HG03025 (cell line): ENCODE measurements at regions not wholly inside any gene's neighbourhood (a gene's known extent, or its start where the extent isn't known, plus 50 kb on each side); places are given as distances from the start of the nearest gene placed in this dataset.
"Not testable (repeated sequence)": the region's sequence is repeated elsewhere in the genome, so short reads cannot be mapped to it uniquely, and the experiment has no call there.

Source experiments
- ATAC-seq: cut with Tn5 transposase; IDR thresholded peaks from one replicate; pipeline ENCODE4 v1.9.1; 2021; ENCODE audit warnings: mild to moderate bottlenecking, moderate library complexity; ENCODE audit not compliant: unreplicated experiment, low FRiP score

GRCh38 chr11:97461044-97461880 lies 1071.4 kb downstream of the JRKL start:
- no peak for ATAC-seq

DNA sequence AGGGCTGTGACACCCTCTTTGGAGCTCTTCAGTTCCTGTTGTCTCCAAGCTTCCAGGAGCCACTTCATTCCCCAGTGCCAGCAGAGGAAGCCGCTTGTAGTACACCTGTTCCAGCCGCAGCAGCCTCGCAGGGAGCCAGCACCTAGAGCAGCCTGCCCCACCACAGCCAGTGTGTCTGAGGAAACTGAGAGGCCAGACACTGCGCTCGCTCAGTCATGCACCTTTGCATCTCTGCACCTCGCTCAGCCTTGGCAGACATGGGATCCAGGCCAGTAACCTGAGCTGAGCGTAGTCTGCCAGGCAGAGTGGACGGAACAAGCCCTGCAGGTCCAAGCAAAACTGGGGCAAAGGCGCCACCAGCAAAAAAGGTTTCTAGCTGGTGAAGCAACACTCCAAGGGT lies 1072.1 kb downstream of the JRKL start:
- ATAC-seq = no peak

- ATAC-seq = no peak
Measured at GRCh38 chr11:97463891-97464290, 1074.1 kb downstream of the JRKL start.

- ATAC-seq = no peak
Measured at GRCh38 chr11:97471480-97471879, 1081.7 kb downstream of the JRKL start.

- no peak for ATAC-seq
Measured at GRCh38 chr11:97487387-97487786, 1097.6 kb downstream of the JRKL start.

DNA sequence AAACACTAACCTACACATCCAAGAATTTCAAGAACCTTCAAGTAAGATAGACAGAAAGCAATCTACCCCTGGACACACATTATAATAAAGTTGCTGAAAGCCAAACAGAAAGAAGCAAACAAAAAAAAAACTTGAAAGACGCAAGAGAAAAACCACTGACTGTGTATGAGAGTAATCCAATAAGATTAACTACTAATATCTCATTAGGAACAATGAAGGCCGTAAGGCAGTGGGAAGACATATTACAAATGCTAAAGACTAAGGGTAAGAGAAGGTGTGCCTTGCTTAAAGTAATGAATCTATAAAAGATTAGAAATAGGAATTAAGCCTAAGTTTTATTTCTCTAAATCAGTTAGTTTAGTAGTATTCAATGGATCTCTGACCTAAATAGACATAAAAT lies 1109.1 kb downstream of the JRKL start:
- no peak for ATAC-seq

DNA sequence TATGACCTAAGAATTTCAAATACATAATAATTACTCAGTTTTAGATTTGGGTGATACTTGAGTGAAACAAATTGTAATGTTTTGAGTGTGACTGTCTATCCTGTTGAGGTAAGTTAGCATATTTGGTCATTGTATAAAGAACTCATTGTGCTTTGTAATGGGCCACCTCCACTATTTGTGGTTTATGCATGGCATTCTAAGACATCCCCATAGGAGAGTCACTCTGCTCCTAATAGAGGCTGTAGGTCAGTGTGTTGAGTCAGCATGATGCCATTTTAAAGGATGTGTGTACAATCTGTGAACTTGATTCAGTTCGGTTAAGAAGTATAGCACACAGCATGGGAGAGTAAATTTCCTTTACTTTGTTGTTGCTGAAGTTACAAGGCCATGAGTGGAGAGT lies 1112.4 kb downstream of the JRKL start:
- no peak for ATAC-seq

GRCh38 chr11:97506076-97506759 lies 1116.4 kb downstream of the JRKL start:
- ATAC-seq = no peak

DNA sequence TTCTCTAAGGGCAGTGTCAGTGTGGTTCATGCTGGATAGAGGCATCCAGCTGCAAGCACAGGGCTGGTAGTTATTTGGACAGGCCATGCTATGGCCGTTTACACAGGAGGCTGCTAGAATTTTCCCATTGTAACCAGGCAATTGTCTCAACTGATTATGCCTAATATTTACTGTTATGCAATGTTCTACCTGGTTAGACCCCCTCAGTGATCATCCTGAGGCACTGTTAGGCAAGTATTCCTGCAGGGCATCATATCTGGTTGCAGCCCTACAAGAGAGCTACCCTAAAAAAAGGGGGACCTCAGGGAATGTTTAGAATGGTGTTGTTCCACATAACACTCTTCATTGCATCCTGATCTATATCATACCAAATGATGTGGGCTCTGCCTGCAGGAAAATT lies 1124.6 kb downstream of the JRKL start:
- no peak for ATAC-seq

DNA sequence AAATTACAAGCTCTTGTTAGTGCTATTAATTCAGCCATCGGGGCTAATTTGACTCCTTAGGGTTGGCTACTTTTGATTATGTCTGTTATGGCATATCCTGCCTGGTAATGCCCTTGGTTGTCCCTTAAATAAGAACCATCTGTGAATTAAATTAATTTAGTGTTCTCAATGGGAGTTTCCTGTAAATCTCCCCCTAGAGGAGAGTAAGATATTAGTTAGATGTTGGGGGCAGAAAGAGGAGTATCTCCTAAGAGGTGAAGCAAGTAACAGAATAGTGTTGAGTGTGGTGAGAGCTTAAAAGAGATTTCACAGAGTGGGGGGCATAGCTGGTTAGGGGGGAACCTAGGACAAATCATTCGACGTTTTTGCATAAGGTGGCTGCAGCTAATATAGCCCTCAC lies 1126.9 kb downstream of the JRKL start:
- ATAC-seq = no peak

GRCh38 chr11:97525273-97525672 lies 1135.5 kb downstream of the JRKL start:
- ATAC-seq = no peak

DNA sequence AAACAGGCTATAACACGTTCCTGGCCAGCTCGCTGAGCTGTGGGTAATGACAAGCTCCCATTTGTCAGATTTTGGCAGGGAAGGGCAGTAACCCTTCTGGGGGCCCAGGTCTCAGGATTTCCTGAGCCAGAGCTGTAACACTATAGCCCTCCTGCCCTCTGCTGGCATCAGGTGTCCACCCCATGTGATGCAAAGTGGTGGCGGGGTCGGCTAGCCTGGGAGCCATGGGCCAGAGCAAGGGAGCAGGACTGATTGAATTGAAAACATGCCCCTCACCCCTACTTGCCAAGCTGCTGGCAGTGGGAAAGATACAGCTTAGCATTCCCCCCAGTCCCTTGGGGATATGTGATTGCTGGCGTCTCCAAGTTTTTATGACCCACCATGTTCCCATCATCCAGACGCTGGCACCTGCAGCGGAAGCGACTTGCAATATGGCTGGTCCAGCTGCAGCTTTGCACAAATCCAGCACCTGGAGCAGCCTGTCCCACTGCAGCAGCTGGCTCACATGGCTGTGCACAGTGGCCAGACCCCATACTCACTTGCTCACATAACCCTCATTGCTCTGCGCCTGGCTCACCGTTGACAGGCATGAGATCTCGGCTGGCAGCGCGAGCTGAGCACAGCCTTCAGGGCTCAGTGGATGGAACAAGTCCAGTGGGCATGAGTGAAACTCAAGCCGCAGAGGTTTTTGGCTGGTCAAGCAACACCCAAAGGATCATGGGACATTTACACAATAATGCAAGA lies 1147.8 kb downstream of the JRKL start:
- no peak for ATAC-seq

DNA sequence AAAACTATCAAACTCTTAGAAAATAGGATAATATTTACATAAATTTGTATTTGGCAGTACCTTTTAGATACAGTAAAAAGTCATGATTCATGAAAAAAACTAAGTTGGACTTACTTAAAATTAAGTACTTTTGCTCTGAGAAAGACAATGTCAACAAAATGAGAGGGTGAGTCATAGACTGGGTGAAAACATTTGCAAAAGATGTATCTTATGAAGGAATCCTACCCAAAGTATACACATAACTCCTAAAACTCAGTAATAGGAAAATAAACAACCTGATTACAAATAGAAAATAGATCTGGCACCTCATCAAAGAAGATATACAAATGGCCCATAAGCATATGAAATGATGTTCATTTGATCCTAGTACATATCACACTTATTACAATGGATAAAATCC lies 1154.6 kb downstream of the JRKL start:
- ATAC-seq = no peak

DNA sequence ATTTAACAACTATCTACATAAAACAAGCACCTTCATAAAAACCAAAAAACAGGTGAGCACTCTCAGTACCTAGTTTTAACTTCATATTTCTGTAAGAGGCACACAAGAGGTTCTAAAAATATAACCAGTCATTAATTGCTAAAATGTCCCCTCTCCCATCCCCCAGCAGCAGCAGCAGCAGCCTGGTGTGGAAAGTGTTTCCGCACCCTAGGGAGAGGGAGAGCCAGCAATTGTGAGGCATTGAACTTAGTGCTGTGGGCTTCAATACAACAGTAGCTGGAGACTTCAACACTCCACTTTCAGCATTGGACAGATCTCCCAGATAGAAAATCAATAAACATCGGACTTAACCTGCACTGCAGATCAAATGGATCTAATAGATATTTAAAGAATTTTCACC lies 1158.5 kb downstream of the JRKL start:
- no peak for ATAC-seq

GRCh38 chr11:97557399-97557798 lies 1167.6 kb downstream of the JRKL start:
- no peak for ATAC-seq

DNA sequence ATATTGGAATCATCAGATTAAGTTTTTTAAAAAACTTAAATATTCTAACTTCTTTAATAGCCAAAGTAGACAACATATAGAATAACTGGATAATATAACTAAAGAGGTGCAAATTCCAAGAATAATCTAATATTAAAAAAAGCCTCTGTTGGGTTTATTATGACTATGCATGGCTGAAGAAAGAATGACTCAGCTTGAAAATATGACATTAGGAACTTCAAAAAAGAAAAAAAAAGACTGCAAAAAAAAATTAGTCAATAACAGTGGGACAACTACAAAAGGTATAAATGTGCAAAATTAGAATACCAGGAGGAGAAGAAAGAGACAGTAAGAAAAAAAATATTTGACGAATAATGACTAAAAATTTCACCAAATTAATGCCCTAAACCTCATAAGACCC lies 1178.0 kb downstream of the JRKL start:
- ATAC-seq = no peak

- no peak for ATAC-seq
Measured at GRCh38 chr11:97570636-97571035, 1180.8 kb downstream of the JRKL start.

GRCh38 chr11:97573771-97574170 lies 1184.0 kb downstream of the JRKL start:
- ATAC-seq = not testable (repeated sequence)

DNA sequence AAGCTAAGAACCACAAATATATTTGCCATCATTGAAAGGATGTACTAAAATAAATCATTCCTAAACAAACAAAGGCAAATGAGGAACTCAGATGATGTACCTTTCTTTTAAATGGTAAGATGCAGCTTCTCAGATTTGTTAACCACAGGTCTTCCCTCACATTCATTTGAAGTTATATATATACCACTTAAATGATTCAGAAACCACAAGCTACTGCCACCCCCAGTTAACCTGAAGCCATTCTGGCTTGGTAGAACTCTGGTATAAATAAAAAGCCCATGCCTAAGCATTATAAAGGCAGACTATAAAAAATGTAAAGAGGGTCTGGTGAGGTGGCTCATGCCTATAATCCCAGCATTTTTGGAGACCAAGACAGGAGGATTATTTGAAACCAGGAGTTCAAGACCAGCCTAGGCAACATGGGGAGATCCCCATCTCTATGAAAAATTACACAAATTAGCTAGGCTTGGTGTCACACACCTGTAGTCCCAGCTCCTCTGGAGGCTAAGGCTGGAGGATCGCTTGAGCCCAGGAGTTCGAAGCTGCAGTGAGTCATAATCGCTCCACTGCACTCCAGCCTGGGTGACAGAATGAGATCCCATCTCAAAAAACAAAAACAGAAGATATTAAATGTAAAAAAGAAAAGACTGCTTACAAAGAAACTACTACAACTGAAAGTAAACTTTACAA lies 1185.3 kb downstream of the JRKL start:
- no peak for ATAC-seq

DNA sequence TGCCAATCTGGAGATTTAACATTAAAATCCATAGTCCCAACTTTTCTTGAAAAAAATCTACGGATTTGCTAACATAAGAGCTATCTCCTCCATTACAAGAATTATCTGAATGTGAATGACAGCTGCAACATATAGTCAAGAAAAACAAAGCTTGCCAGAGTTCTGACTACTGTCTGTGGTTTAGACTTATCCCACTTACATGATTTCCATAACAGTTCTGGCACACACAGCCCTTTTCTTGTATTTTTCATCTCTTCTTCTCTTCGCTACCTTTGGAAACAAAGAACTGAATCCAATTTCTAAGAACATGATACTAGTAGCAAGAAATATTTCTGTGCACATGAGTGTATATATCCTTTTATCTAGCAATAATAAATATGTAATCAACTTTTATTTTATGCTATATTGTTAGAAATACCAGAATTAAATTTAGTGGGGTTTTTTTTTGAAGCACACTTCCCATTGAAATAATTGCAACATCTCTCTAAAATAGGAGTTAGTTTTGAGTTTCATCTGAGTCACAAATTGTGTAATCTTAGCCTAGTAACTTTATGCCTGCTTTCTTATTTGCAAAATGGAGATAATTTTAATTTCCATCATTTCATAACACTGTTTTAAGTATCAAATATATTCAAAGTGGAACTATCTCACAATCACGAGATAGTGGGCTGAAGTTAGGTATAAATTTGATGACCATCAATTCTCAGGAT lies 1217.6 kb downstream of the JRKL start:
- ATAC-seq = no peak
